GM18499 (cell line): ENCODE measurements at regions not wholly inside any gene's neighbourhood (a gene's known extent, or its start where the extent isn't known, plus 50 kb on each side); places are given as distances from the start of the nearest gene placed in this dataset.
A peak's percentile ranks its signal among the peaks of the same experiment; 100 is the strongest.
"Not testable (repeated sequence)": the region's sequence is repeated elsewhere in the genome, so short reads cannot be mapped to it uniquely, and the experiment has no call there.

Source experiments
- ATAC-seq: cut with Tn5 transposase; IDR thresholded peaks from one replicate; pipeline ENCODE4 v1.9.1; 2021; ENCODE audit warnings: moderate number of reproducible peaks; ENCODE audit not compliant: insufficient read depth, unreplicated experiment

DNA sequence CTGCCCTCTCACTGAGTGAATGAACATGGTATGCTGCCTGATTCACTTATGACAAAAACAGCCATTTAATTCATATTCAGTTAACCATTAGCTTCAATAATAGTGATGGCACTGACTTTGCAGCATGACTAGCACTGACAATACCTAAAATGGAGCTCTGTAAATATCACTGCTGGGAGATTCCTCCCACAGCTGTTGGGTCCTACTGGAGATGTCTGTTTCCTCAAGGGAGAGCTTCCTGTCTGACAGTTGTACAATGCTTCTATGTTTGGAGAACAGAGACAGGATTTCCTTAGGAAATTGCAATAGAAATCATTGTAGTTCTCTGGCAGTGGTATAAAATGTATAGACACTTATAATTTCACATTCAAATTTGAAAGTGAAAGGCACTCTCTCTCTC, 695.9 kb upstream of the CDH8 start:
- no peak for ATAC-seq

GRCh38 chr16:62724670-62725269, 688.5 kb upstream of the CDH8 start:
- not testable (repeated sequence) for ATAC-seq

GRCh38 chr16:62720651-62721050, 684.4 kb upstream of the CDH8 start:
- ATAC-seq: no peak

DNA sequence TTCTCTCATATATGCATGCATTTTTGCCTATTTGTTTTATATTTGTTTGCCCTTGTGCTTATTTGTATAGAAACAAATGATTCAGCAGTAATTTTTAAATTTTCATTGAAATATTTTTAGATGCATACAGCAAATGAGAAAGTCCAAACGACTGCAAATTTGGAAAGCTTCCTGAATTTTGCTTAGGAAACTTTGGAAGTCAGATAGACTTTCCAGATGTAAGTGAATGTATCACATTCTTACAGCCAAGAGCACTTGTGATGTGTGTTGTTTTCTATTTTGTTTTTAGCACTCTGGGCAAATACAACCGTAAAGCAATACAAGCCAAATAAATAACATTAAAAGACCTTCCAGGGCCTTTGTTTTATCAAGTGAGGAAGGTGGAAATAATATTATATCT, 680.8 kb upstream of the CDH8 start:
- ATAC-seq: no peak

DNA sequence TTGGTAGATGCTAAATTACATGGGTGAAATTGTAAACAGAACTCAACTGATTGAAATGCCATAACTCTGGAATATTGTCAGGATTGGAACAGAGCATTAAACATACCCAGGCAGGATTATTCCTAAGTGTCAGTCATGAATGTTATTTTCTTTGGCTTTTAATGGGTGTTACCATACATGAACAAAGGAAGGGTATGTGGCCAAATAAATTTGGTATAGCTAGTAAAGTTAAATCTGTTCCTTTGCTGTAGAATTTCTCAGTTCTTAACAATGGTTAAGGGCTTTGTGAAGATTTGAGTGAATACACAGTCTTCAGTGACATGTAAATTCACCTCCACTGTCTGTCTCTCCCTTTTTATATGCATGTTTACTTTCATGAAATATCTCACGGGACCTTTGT, 679.5 kb upstream of the CDH8 start:
- ATAC-seq: no peak

- ATAC-seq: no peak
Measured at GRCh38 chr16:62712566-62712965, 676.3 kb upstream of the CDH8 start.

DNA sequence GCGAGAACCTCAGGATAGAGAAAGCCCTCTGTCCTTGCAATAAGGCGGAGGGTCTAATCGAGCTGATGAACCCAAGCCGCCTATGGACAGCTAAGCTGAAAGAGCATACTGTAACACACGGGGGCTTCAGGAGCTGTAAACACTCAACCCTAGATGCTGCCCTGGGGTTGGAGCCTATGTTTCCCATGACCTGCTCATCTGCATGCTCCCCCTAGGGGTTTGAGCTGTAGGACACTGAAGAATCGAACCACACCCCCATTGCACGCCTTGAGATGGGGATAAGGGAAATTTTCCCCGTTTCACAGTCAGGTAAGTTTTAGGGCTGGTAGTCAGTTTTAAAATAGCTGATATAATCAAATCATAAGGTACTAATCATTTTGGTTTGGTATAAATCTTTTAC, 675.6 kb upstream of the CDH8 start:
- ATAC-seq: no peak

- no peak for ATAC-seq
Measured at GRCh38 chr16:62709794-62710193, 673.6 kb upstream of the CDH8 start.

DNA sequence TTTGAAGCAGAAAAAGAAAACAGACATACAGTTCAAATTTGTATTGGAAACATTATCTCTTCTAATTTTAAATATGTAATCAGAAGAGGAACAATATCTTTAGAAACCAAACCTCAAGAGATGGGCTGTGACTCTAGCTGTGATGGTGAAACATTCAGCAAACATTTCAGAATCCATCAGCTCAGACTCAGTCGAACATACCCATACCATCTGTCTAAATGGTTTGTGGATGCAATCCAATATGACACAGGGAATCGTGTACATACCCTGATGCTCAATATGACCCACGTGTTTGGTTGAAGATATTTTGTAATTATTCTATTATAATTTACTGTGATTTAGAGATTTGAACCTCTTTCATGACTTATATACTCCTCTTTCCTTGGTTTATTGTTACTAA, 665.2 kb upstream of the CDH8 start:
- ATAC-seq: no peak

- ATAC-seq: no peak
Measured at GRCh38 chr16:62700426-62701294, 664.4 kb upstream of the CDH8 start.

DNA sequence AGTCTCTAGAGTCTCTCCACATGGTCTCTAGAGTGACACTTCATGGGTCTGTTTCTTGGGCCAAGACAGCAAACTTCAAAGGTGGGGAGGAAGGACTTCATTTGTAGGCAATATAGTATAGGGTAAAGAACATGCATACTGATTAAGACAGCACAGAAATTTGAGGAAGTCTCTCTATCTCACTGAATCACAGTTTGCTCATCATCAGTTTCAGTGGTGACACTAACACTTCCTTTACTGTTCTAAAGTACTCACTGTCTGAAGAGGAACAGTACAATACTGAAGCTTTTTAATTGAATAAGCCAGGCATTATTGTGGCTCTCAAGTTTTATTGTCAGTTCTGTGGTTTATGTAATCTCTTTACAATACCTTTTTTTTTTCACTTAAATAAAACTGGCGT, 656.4 kb upstream of the CDH8 start:
- peak; percentile 100 for ATAC-seq

GRCh38 chr16:62681819-62682218, 645.6 kb upstream of the CDH8 start:
- no peak for ATAC-seq

DNA sequence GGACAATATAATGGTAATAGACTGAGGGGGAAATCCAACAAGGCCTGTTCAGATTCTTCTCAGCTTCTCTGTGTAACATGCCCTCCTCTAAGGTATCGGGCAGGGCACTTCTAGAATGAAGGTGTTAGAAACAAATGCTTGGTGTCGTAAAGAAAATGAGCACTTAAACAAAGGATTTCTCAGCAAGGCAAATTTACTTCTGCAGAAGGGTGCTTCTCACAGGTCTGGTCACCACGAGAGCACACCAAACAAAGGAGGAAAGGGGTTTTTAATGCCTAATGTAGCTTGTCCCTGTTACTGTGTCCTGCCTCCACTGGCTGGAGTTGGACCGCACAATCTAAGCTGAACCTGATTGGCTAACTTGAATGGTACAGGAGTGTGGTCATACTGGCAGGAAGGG, 642.6 kb upstream of the CDH8 start:
- no peak for ATAC-seq

- ATAC-seq: no peak
Measured at GRCh38 chr16:62676306-62676705, 640.1 kb upstream of the CDH8 start.

DNA sequence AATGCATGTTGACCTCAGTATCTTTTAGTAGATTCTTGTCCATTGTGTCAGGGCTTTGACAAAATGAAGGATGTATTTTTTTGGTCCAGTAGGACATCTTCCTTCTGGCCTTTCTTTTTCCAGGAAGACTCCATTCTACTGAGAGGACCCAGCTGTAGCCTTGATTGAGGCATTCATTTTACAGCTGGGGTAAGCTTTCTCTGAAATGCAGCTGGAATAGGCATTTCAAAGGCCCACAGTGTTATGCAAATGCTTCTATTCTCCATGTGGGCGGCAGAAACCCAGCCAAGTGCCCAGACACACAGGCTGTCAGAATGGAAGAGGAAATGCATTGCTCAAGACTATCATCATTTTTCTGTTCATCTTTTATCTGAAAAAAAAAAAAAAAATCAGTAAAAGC, 629.0 kb upstream of the CDH8 start:
- ATAC-seq: no peak

GRCh38 chr16:62664566-62664965, 628.3 kb upstream of the CDH8 start:
- ATAC-seq: no peak

DNA sequence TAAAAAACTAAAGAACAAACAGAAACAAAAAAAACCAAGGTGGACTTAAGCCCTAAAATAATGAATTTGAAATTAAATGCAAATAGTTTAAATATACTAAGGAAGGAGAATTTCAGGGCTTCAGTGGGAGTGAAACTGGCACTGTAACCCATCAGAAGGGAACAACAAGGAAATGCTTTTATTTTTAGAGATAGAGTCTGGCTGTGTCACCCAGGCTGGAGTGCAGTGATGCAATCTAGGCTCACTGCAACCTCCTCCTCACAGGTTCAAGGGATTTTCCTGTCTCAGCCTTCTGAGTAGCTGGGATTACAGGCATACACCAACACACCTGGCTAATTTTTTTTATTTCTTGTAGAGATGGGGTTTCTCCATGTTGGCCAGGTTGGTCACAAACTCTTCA, 625.2 kb upstream of the CDH8 start:
- no peak for ATAC-seq

DNA sequence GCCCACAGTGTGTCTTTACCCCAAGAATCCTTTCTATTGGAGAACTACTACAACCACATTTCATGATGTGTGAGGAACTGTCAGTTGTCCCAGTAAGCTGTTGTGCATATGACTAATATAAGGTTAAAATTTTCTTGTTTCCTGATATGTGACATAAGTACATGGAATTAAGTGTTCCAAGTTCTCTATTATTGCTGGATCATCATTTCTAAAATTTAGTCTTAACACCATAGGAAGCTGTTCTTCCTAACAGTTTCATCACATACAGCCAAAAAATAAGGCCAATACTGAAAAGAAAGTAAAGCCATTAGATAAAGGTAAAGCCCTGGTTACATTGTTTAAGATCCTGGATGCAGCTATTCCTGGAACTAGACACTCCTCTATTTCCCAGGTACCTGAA, 620.9 kb upstream of the CDH8 start:
- ATAC-seq: no peak

DNA sequence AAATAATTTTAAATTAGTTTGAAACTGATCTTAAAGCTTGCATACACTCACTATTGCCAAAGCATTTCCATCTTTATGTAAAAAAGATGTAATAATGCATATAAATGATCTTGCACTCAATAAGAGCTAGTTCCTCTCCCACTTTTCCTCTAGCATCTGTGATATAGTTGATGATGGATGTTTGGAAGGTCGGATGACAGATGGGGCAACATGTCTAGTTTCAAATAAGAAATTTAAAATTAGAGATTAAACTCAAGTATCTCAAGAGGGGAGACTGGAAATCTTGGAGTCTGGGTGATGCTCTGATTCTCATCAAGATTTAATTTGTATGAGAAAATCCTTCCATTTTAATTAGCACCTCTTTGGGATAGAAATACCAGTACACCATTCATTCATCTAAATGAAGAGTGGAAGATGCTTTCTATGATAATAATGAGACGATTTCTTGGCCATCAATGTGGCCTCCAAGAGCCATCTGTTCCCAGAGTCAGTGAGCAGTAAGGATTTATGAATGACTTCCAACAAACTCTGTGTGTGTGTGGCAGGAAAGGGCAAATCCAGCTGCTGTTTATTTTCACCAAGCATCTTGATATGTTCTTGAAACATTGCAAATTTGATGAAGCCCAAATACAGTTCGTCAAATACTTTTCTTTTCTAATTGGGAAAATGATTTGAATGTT, 616.3 kb upstream of the CDH8 start:
- ATAC-seq: no peak

GRCh38 chr16:62648256-62648655, 612.0 kb upstream of the CDH8 start:
- no peak for ATAC-seq

- no peak for ATAC-seq
Measured at GRCh38 chr16:62644030-62644812, 608.0 kb upstream of the CDH8 start.
